Ascending aorta (tissue), 2 donors: ENCODE measurements at regions not wholly inside any gene's neighbourhood (a gene's known extent, or its start where the extent isn't known, plus 50 kb on each side); places are given as distances from the start of the nearest gene placed in this dataset.

Source experiments
- DNase-seq, 2 donors: peaks; one replicate each; pipeline ENCODE4 v3.0.0-alpha.2; 2019; ENCODE audit warnings: low spot score in 2 of 2
- H3K27ac ChIP-seq, 2 donors: fragments of 200-600 bp; sonication (generic); one replicate each; pipeline ENCODE4 v1.5.1; 2016 to 2017; ENCODE audit warnings: mild to moderate bottlenecking in 1 of 2
- H3K27me3 ChIP-seq: fragments of 200-600 bp; sonication (generic); one replicate; pipeline ENCODE4 v1.5.1; 2017
- H3K36me3 ChIP-seq, 2 donors: fragments of 200-600 bp; sonication (generic); one replicate each; pipeline ENCODE4 v1.5.1; 2016
- H3K4me1 ChIP-seq, 2 donors: fragments of 200-600 bp; sonication (generic); one replicate each; pipeline ENCODE4 v1.5.1; 2016 to 2017; ENCODE audit warnings: mild to moderate bottlenecking in 1 of 2
- H3K4me3 ChIP-seq, 2 donors: fragments of 200-600 bp; sonication (generic); one replicate each; pipeline ENCODE4 v1.5.1; 2016 to 2017; ENCODE audit warnings: mild to moderate bottlenecking in 1 of 2
- H3K9me3 ChIP-seq, 2 donors: fragments of 200-600 bp; sonication (generic); one replicate each; pipeline ENCODE4 v1.5.1; 2016
- CTCF ChIP-seq, 3 experiments: fragments of 200-600 bp in 2 of 3; fragments of 450-650 bp in 1 of 3; sonication (generic) in 2 of 3; IDR thresholded peaks; one replicate each; pipeline ENCODE4 v1.5.1; 2016 to 2019; ENCODE audit warnings: antibody characterized with exemption in 3 of 3, mild to moderate bottlenecking in 1 of 3, moderate library complexity in 1 of 3
- intact Hi-C: fragments of 100-400 bp; cut with DNase I; formaldehyde crosslinking; loops from one replicate; pipeline ENCODE4 v1.15.1; 2023

- Histone ChIP-seq H3K9me3 (no peaks in the 10 kb centered on the region), H3K4me3 (no peak overlapping the region), H3K27me3 (no peaks in the 10 kb centered on the region), H3K36me3 (no peaks in the 10 kb centered on the region), H3K27ac (no peak overlapping the region), H3K4me1 (peaks cover 0 to 9% of the 10 kb centered on the region in 2 donors)
- DNase-seq: no peak
- intact Hi-C loops: no loop called here
- no peak for TF ChIP-seq CTCF (IDR thresholded peaks at IDR 0.05)
Observed at GRCh38 chr2:176817061-176817565, 395.5 kb upstream of the HNRNPA3 start.

GRCh38 chr2:176818076-176818475 lies 394.5 kb upstream of the HNRNPA3 start:
- H3K27me3 ChIP-seq: no peaks in the 10 kb centered on the region
- H3K27ac ChIP-seq: no peak overlapping the region
- intact Hi-C loops: no loop called here
- H3K36me3 ChIP-seq: no peaks in the 10 kb centered on the region
- no peak for DNase-seq
- no peak for TF ChIP-seq CTCF (IDR thresholded peaks at IDR 0.05)
- H3K9me3 ChIP-seq: no peaks in the 10 kb centered on the region
- peaks cover 0 to 9% of the 10 kb centered on the region in 2 donors for H3K4me1 ChIP-seq
- no peak overlapping the region for H3K4me3 ChIP-seq

GRCh38 chr2:176818617-176819016 lies 394.0 kb upstream of the HNRNPA3 start:
- no peak overlapping the region for H3K4me3 ChIP-seq
- intact Hi-C loops: no loop called here
- DNase-seq: no peak
- no peaks in the 10 kb centered on the region for H3K9me3 ChIP-seq
- H3K36me3 ChIP-seq: no peaks in the 10 kb centered on the region
- H3K27me3 ChIP-seq: no peaks in the 10 kb centered on the region
- H3K27ac ChIP-seq: no peak overlapping the region
- H3K4me1 ChIP-seq: peaks cover 0 to 5% of the 10 kb centered on the region in 2 donors
- no peak for TF ChIP-seq CTCF (IDR thresholded peaks at IDR 0.05)

- Histone ChIP-seq H3K4me1 (peaks cover 0 to 1% of the 10 kb centered on the region in 2 donors), H3K4me3 (no peak overlapping the region), H3K9me3 (no peaks in the 10 kb centered on the region), H3K27me3 (no peaks in the 10 kb centered on the region), H3K27ac (no peak overlapping the region), H3K36me3 (no peaks in the 10 kb centered on the region)
- no peak for DNase-seq
- TF ChIP-seq CTCF (IDR thresholded peaks at IDR 0.05): no peak
- intact Hi-C loops: no loop called here
Observed at GRCh38 chr2:176819306-176819705, 393.3 kb upstream of the HNRNPA3 start.

GRCh38 chr2:176820371-176820932 lies 392.1 kb upstream of the HNRNPA3 start:
- no peaks in the 10 kb centered on the region for H3K4me1 ChIP-seq
- H3K9me3 ChIP-seq: no peaks in the 10 kb centered on the region
- intact Hi-C loops: no loop called here
- no peak for DNase-seq
- TF ChIP-seq CTCF (IDR thresholded peaks at IDR 0.05): no peak
- no peak overlapping the region for H3K27ac ChIP-seq
- H3K36me3 ChIP-seq: no peaks in the 10 kb centered on the region
- H3K4me3 ChIP-seq: no peak overlapping the region
- no peaks in the 10 kb centered on the region for H3K27me3 ChIP-seq

GRCh38 chr2:176821350-176821749 lies 391.2 kb upstream of the HNRNPA3 start:
- intact Hi-C loops: no loop called here
- TF ChIP-seq CTCF (IDR thresholded peaks at IDR 0.05): no peak
- no peak for DNase-seq
- no peaks in the 10 kb centered on the region for H3K27me3 ChIP-seq
- H3K36me3 ChIP-seq: no peaks in the 10 kb centered on the region
- no peak overlapping the region for H3K4me3 ChIP-seq
- H3K9me3 ChIP-seq: no peaks in the 10 kb centered on the region
- no peaks in the 10 kb centered on the region for H3K4me1 ChIP-seq
- H3K27ac ChIP-seq: no peak overlapping the region
